Superior temporal gyrus (tissue), 1 donor: ENCODE measurements at regions not wholly inside any gene's neighbourhood (a gene's known extent, or its start where the extent isn't known, plus 50 kb on each side); places are given as distances from the start of the nearest gene placed in this dataset.

Experiments used
- DNase-seq: peaks from one replicate; pipeline ENCODE4 v3.0.0-alpha.2; 2016; ENCODE audit errors: extremely low spot score

- no peak for DNase-seq
Measured at GRCh38 chr16:85423631-85424030, 189.5 kb upstream of the GSE1 start.

DNA sequence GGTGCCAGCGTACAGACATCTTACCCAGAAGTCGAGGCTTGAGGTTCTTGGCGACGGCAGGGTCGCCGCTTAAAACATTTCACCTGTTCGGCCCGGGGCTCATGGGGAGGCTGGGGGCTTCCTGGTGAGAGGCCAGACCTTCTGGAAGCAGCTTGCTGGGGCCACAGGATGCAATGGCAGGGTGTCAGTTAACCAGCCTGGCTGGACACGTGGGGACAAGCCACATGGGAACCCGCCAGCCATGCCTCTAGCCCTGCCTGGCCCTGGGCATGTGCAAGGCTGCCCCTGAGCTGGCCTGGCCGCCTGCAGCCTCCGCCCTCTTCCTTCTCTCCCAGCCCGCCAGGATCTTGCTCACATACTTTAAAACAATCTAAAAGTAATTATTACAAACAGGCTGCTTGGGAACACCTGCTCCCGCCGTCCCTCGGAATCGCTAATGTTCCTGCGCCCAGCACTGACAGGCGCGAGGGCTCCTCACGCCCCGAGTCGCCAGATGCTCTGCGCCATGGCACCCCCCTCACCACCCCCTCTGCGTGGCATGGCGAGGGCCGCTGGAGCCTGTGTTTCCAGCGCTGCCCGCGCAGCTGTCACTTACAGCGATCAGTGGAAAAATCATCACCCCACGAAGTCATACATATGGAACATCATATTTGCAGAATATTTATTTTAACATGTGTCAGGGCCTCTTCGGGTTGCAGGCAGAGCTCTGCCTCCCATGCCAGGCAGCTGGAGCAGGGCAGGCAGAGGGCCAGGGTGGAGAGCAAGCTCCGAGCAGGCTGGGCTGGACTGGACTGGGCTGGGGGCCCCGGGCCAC is 188.7 kb upstream of the GSE1 start:
- no peak for DNase-seq

DNA sequence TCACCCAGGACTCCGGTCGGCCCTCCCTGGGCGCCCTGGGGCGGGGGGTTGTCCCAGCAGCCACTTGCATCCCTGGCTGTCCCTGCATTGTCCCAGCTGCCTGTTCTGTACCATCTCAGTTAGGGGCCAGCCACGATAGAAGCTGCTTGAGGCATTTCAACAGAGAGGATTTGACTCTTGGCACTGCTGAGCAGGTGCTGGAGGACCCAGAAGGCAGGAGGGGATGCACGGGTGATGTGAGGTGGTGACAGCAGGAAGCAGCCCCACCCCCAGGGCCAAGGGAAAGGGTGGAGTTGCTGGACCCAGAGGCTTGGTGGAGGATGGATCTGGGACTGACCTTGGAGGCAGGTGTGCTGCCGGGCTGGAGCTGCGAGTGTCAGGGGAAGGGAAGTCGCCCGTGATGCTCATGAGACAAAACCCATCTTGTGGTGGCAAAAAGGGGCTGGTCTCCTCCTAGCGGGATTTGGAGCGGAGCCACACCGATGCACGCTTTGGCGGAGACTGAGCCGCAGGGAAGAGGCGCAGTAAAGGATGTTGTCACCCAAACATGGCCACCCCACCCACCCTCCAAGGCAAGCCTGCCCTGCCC is 188.0 kb upstream of the GSE1 start:
- DNase-seq, result no peak

DNA sequence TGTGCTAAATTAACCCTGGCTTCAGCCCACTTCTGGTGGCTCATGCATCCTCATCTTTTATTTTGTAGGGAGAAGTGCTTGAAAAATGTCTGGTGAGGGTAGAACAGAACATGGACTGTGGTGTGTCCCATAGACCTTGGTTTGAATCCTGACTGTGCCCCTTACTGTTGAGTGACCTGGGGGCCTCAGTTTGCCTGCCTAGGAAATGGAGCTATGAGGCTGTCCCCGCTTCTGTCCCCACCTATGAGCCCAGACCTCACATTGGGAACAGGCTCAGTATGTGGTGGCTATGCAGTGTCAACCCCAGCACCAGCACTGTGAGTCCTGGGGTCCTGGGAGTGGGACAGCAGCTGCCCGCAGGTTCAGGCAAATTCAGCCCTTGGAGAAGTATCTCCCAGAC is 186.3 kb upstream of the GSE1 start:
- DNase-seq, result no peak

DNA sequence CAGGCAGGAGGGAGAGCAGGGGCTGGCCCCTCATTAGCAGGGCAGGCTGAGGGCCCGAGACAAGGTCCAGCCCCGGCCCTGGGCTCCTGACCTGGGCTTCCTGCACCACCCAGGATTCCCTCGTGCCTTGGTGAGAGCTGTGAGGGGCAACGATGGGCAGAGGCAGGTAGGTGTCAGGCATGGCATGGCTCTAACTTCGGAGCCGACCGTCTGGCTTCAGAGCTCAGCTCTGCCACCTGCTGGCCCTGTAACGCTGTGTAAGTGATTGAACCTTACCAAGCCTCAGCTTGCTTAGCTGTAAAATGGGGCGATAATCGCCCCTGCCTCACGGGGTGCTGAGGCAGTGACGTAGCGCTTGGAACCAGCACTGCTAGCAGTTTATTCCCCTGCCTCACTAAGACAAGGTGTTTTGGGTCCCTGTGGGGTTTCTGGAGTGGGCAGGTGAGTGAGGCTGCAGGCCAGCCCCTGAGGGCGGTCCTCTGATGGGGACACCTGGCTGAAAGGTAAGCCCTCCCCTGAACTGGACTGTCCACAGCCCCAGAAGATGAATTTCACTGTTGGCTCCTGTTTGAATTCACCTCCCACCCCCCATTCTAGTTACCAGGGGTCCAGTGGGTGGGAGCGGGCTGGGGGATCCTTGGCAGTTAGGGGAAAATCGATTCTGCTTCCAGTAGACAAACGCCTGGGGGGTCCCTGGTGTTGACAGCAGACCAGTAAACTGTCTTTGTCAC is 184.8 kb upstream of the GSE1 start:
- peak; percentile 38 for DNase-seq

DNA sequence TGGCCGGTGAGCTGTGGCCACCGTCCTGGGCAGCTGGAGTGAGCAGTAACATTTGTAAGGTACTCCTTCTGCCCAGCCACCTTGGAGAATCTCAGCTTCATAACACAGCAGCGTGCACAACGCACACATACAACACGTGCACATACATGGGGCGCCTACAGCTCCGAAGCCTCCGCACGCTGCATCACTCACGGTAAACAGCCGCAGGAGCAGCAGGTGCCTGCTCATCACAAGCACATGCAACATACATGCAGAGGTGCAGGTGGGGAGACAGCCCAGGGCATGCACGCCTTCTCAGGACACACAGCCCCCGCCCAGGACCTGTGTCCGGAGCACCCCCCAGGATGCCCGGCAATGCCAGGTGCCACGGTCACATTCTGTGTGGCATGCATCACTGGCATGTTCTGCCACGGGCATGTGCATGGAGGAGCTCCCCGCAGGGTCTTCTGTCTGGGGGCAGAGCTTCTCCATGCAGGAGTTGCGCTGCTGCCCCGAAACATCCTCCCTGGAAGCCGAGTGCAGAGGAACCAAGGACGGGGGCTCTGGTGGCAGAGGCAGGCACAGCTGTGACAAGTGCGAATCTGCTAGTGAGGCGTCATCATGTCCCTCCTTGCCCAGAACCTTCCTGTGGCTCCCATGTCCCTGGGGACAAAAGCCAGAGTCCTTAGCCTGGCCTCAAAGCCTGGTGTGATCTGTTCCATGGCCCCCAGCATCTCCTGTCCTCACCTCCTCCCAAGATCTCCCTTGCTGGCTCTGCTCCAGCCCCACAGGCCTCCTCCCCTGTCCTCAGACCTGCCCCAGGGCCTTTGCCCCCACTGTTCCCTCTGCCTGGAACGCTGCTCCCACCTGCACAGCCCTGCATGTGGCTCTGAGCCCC is 184.0 kb upstream of the GSE1 start:
- DNase-seq, result no peak

DNA sequence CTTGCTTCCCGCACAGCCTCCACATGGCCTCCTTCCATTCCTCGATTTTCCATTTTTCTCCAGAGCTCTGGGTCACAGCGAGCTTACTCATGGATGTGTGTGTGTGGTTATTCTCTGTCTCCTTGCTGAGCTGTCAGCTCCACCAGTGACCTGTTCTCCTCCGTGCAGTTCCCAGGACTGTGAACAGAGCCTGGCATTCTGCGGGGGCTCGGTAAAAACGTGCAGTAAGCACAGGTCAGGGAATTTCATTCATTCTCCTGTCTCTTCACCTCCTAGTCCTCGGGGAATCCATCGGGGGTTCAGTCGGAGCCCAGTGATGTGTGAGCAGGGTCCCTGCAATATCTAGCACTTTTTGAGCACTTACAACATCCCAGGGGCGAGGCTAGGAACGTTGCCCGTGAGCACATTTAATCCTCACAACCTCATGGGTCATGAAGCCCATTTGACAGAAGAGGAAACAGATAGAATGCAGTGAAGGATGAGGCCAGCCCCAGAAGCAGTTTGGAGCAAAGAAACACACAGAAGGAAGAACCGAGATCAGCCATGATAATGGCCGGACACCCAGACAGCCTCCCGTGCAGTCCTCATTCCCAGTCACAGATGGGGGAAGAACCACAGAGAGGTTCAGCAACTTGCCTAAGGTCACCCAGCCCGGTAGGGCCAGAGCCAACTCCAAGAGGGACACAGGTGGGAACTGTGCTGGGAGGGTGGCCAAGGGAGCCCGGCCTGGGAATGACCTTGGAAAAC is 183.2 kb upstream of the GSE1 start:
- DNase-seq, result no peak

GRCh38 chr16:85430523-85431421 is 182.3 kb upstream of the GSE1 start:
- no peak for DNase-seq

DNA sequence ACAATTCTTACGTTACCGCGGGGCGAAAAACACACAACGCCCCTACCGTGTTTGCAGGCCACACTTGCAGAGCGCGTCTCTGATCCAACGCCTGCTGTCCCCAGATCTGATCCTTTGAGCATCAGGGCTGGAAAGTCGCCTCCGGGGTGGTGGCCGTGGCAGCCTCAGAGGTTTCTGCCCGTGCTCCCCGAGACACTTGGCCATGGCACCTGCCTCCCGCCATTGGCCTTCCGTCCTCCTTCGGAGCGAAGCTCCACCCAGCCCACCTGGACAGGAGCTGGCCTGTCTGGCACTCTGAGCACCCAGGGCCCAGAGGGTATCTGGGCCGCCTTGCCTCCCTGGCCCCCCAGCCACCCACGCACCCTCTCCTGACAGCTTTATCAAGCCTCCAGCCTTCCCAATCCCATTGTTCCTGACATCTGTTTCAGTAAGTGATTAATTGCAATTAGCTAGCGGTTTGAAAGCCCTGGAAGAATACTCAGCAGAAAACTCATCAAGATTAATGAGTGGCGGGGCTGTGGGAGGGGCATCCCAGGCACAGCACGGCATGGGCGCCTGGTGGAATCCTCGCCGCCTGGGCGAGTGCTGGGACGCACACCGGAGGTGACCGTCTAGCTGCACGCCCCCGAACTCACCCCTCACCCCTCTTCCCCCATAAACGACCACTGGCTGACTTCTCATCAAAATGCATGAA is 181.5 kb upstream of the GSE1 start:
- no peak for DNase-seq

- DNase-seq, result no peak
Measured at GRCh38 chr16:85432606-85433005, 180.5 kb upstream of the GSE1 start.

DNA sequence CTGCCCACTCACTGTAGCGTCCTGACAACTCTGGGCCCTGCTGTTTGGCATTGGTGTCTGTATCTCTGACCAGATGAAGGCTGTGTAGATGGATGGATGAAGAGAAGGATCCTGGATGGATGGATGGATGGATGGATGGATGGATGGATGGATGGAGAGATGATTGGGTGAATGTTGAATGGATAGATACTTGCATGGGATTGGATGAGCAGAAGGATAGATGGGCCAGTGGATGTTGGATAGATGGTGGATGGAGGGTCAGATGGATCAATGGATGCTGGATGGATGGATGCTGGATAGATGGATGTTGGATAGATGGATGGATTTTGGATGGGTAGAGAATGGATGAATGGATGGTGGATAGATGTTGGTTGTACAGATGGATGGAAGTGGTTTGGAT is 179.6 kb upstream of the GSE1 start:
- DNase-seq, result no peak

DNA sequence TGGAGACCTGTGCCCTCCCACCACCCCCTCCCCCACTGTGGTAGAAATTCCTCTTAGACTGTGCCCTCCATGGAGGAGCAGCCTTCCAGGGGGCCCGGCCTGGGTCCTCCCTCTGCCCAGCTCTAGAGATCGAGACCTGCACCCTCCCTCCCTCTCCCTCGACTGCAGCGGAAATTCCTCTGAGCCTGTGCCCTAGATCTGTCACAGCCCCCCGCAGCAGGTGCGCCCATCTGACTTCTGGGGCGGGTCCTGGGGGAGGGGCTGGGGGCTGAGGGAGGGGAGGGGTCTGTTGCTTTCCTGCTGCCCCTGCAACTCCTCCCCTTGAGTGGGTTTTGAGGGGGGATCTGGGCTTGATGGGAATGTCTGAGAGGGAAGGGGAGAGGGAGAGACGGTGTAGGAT is 177.8 kb upstream of the GSE1 start:
- no peak for DNase-seq

GRCh38 chr16:85435700-85436099 is 177.4 kb upstream of the GSE1 start:
- no peak for DNase-seq

DNA sequence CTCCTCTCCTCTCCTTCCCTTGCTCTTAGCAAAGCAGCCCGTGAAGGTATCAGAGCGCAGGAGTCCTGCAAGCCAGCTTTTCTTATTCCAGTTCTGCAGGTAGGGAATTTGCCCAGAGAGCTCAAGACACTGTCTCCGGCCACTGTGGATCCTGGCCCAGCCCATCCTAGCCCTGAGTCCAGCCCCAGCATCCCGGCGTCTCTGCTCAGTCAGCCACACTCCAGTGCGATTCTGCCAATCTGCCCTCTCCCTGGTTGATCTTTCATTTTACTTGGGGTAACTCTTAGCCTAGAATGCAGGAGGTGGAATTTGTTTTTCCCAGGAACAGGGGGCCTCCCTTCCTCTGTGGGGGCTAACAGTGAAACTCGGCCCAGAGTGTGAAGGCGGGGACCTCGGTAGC is 176.9 kb upstream of the GSE1 start:
- no peak for DNase-seq

GRCh38 chr16:85436636-85437165 is 176.4 kb upstream of the GSE1 start:
- DNase-seq, result no peak

DNA sequence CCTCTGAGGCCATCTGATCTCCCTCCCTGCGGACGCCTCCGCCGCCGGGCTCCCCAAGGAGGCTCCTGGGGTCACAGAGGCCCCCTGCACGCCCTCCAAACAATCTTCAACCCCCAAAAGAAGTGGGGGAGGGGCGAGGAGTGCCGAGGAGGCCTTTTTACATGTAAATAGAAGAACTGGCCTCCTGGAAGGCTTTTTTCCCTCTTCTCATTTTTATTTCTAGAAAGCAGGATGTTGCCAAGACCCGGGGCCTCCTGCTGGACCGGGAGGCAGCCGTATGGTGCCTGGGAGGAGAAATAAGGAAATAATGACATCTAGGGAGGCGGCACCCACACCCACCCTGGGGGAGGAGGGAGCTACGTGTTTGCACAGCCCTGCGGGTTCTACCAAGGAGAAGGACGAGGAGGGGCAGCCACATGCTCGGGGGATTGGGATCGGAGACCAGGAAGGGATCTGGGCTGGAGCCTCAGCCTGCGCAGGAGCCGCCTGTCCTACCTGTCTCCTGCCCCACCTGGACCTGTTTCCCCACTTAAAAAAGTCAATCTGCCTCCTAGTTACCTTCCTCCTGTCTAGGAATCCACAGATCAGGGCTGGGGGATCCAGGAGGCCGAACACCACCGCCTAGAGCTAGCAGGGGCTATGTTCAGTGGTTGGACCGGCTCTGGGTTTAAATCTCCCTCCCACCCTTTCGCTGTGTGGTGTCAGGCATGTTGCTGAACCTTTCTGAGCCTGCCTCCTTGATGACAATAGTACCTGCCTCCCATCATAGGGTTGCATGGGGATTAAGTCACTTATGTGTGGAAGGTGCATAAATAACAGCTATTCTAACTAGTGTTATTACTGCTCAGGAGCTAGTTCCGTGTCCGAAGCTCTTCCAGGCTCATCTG is 175.7 kb upstream of the GSE1 start:
- DNase-seq, result no peak

- no peak for DNase-seq
Measured at GRCh38 chr16:85438981-85439685, 174.0 kb upstream of the GSE1 start.

- DNase-seq, result no peak
Measured at GRCh38 chr16:85440744-85441143, 172.4 kb upstream of the GSE1 start.
